NCI-H226 (cell line): ENCODE measurements at regions not wholly inside any gene's neighbourhood (a gene's known extent, or its start where the extent isn't known, plus 50 kb on each side); places are given as distances from the start of the nearest gene placed in this dataset.

Experiments used
- DNase-seq: peaks from one replicate; pipeline ENCODE4 v3.0.0-alpha.2; 2015

DNA sequence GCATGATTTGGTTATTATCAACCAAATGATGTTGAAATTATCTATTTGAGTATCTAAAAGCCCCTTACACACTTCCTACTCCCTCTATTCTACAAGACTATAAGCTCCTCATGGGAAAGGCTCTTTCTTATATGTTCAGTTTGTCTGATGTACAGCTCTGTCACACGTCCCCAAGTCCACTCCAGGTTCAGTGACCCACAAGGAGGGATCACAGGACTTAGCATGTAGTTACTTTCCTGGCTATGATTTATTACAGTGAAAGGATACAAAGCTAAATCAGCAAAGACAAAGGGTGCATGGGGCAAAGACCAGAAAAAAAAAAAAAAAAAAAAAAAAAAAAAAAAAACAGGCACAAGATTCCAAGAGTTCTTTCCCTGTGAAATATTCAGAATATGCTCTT, 125.6 kb upstream of the TMEM106B start:
- DNase-seq, result no peak

DNA sequence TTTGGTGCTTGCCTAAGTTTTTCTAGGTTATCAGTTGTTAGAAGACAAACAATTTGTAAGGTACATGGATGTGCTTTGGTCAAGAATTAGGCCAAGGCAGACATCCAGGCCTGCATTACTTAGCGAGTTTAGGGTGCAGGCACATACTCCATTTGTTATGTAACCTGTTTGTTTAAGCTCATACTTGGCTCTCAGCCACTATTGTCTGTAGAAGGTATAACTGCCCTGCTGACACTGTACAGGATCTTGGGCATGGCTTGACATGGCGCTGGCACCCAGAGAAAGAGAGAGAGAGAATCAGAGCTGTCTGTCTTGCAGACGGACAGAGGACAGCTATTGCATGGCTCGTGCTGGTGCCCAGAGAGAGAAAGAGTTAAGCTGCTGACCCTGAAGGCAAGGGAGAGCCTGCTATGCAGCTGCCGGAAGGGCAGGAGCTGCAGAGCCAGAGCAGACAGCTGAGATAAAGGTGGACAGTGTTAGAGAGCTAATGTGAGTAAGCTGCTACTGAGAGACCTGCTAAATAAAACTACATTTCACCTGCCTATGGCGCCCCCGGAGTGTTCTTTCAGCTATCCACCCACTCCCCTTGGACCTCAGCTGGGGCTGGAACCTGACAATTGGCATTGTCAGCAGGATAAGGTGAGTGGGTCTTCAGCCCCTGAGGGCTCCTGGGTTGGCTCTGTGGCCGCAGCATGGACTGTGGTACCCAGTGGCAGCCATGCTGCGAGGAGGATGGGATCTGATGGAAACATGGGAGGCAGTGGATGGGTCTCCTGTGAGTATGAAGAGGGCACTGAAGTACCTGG, 120.9 kb upstream of the TMEM106B start:
- no peak for DNase-seq

DNA sequence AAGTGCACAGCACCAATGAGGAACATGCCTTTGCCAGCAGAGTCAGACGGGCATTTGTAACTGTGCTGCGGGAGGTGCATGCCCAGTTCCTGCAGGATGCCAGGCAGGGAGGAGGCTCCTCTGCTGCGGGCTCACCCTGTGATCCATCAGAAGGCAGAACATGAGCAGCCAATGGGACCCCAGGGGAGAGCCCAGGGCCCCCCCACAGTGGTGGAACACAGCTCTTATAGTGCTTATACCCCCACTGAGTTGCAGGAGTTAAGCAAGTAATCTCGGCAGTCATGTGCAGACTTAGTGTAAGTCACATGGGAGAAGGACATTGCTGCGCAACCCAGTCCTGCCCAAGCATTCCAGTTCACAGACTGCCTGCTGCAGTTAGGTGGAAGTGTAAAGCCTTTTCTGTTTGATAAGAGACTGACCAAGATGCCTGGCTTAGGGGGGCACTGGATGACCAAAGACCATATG, 120.3 kb upstream of the TMEM106B start:
- DNase-seq, result no peak

DNA sequence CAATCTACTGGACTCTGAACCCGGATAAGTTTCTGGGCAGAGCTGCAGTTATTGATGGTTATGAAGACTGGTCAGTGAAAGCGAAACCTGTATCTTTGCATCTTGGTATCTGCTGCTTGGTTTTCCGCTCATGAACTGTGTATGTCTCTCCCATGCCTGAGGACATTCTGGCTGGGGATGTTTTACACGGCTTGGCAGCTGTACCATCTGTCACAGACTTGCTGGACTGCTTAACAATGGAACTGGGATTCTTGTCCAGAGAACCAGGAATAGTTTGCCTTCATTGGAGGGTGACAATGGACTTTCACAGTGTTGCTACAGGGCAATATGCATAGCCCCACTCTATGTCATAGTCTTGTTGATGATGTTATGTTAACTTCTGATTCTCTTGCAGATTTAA, 119.9 kb upstream of the TMEM106B start:
- no peak for DNase-seq

DNA sequence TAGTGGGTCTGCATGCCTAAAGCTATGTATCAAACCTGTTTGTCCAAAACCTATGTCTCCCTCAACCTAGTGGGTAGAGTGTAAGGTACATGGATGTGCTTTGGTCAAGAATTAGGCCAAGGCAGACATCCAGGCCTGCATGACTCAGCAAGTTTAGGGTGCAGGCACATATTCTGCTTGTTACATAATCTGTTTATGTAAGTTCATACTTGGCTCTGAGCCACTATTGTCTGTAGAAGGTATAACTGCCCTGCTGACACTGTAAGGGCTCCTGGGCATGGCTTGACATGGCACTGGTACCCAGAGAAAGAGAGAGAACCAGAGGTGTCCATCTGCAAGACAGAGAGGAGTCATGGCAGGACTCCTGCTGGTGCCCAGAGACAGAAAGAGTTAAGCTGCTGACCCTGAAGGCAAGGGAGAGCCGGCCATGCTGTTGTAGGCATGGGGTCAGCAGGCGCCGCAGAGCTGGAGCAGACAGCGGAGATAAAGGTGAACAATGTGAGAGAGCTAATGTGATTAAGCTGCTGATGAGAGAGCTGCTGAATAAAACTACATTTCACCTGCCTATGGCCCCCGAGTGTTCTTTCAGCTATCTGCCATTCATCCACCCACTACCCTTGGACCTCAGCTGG, 118.5 kb upstream of the TMEM106B start:
- DNase-seq, result peak; percentile 31

DNA sequence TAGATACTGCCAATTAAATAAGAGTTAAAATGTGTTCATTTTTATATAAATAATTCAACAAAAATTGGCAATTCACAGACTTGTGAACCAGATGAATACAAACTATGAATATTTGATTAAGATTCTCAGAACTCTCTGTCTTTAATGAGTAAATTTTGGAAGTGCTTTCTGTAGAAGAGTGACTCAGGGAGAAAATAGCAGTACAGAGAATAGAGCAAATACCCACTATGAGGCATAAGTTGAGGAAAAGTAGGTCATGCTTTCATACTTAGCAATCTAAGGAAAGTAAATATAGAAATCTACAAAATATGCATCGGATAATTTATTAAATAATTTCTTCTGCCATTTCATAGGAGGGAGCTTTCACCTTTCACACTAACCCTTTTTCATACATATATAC, 117.7 kb upstream of the TMEM106B start:
- DNase-seq, result no peak

DNA sequence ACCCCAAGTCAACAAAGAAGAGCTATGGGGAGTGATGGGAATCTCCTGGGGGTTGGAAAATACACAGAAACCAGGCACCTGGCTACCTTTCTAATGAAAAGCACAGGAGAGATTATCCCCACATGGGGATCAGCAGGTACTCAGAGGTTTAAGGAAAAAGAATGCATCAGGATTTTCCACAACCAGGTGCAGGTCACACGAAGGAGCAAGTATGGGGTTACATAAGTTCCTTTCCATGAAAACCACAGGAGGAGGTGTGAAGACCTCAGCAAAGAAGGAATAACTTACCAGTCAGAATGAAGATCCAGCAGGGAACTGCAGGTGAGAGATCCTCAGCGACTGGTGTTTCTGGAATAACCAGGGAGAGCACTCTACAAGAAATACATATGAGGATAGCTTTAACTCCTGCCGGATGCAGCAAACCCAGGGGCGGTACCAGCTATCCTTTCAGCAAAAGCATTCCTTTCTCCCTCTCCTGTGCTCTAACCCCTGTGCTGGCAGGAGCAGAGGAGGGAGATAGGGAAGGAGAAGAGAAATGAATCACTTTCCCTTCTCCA, 116.7 kb upstream of the TMEM106B start:
- DNase-seq, result peak; percentile 69

DNA sequence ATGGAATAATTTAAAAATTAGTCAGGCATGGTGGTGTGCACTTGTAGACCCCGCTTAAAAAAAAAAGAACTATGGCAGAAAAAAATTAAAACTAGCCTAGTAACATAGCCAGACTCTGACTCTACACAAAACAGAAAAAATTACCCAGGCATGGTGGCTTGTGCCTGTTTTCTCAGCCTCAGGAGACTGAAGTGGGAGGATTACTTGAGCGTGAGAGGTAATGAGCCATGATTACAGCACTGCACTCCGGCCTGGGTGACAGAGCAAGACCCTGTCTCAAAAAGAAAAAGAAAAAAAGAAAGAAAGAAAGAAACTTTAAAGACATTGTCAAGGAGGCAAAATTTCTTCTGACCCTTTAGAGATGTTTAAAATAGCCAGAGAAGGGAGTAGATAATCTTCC, 109.0 kb upstream of the TMEM106B start:
- no peak for DNase-seq

DNA sequence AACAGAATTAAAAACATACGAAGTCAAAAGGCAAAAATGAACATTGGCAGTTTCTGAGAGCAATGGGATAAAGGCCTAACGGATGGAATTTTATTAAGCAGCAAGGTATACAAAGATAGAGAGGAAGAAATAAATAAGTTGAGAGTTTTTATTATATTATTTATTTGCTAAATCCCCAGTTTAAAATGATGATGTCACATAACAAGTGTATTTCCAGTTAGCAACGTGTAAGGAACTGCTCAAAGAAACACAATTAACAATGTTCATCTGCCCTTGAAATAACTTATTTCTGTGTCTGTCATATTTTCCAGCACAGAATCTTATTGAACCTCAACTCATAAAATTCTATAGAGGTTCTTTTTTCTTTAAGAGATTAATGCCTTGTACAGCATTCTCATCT, 108.6 kb upstream of the TMEM106B start:
- no peak for DNase-seq

DNA sequence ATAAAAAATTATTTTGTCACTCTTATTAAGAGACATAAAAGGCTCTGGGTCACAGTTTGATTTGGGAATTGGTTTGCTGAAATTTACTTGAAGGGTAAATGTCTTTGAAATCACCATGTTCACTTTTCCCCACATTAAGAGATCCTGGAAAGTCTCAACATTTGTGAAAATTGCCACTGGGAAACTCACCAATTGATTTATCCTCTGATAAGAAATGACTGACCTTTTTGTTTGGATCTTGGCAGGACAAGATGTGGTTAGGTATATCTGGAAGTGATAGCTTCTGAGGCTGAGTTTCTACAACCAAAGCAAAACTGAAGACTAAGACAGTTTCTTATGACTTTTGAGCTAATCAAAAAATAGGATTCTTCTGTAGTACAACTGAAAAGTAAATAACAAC, 107.1 kb upstream of the TMEM106B start:
- no peak for DNase-seq

DNA sequence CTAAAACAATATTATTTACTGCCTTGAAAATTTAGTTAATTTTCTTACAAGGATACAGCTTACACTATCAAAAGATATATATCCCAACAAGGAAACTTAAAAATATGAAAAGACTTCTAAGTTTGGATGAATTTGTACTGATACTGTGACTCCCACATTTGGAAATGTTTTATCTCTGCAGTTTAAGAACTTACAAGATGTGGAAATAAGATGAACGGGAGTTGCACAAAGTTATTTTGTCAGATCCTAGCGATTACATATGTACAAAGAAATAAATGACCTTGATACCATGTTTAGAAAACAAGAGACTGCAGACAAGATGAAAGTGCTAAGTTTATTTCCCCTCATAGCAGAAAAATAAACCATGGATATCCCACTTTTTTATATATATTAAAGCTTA, 103.7 kb upstream of the TMEM106B start:
- DNase-seq, result no peak

DNA sequence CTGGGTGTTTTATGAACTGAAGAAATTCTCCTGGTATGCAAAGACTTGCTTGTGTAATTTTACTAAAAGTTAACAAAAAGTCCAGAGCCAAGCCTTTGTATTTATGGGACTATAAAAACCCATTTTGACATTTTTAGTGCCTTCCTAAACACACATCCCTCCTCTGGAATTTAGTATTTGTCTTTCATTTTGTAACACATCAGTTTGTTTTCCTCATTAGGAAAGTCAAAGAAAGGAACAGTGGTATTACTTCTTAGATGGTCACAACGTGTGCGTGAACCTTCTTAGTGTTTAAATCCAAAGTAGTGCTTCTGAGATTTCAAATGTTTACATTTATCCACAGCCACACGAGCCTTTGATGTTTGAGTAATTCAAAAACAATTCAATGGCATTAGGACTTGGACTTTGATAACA, 103.2 kb upstream of the TMEM106B start:
- DNase-seq, result no peak

DNA sequence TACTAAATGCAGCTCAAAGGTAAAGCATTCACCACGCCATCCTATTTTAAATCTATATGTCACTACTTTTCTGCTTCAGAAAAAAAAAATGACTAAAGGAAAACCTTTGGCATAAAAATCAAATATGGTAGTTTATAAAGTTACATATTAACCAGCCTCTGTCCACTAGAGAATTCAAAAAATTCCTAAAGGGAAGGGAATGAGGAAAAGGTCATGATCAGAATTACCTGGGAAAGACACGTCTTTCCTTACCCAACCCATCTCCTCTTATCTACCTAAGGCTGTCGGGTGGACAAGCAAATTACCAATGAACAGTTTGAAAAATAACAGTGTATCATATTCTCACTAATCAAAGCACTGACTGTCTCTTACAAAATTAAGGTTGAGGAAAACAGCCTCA, 100.7 kb upstream of the TMEM106B start:
- no peak for DNase-seq

DNA sequence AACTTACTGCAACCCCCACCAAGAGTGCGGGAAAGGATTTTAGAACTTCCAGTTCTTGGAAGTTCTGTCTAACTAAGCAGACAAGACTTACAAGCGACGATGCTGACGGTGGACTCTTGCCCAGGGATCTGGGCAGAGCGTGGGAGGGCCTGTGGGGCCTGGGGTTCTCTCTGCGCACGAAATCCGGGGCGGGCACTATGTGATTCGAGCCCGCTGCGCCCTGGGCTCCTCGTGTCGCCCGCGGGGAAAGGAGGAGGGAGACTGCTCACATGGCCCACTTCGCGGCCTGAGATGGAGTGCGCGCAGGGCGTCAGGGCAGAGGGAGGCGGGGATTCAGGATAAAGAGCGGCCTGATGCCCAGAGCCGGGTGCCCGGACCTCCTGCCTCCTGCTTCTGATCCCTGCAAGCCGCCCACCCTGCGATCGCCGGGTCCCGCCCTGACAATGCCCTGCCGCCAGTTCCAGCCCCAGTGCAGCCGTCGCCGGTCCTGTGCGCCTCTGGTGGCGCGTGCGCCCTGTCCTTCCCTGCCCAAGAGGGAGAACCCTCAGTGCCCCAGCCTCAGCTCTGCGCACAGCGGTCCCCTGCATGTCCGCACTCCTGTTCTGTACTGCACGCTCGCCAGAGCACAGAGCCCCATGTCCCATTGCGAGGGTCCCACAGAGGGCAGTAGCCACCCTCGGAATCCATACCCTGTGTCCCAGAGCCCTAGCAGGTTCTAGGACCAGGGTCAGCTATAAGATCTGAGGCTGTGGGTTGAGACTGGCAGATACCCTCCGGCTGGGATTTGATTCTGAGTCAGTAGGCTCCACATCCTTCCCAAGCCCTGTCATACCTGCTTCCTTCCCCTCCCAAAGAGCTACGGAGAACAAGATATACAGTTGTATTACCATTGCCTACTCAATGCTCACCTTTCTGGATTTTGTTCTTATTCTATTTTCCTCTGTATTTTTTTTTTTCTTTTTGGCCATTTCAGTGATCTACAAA, 99.4 kb upstream of the TMEM106B start:
- DNase-seq, result no peak

DNA sequence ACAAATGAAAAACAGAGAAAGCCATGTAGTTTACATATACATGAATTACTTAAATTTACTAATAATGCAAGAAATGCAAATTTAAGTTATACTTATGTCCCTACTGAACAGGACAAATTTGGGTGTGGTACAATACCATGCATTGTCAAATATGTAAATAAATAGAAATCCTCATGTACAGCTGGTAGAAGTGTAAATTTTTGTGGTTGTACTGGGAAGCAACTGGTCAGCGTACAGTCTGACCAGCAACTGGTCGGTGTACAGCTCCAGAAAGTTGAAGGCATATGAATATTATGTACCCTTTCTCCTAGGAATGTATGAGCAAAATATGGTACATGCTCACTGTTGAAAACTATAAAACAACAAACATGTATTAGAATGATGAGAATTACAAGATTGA, 93.9 kb upstream of the TMEM106B start:
- DNase-seq, result no peak

DNA sequence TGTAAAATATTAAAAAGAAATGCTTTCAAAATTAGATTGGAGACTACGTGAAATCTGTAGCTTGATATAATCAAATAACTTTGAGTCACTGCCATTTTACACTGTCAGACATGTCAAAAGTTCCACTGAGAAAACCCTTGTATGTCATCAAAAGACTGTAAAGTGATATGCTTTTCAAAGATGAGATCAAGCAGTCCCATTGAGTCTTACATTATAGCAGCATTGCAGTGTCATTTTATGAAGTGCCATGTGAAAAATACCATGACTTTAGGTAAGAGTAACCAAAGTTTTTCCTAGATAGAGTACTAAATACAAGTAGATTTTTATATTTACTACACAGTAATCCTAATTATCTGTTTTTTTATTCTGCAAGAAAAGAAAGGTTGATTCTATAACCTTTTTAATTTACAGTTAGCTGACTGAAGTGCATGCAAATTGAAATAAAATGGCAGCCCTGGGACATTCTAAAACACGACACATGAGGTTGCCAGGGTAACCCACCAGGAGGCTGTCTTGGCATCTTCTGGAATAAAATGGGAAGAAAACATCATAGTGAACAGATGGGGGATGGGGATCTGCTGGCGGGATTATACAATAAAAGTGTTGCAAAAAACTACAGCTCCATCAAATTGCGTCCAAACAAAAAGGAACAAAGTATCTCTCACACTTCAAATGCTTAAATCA, 91.3 kb upstream of the TMEM106B start:
- no peak for DNase-seq

DNA sequence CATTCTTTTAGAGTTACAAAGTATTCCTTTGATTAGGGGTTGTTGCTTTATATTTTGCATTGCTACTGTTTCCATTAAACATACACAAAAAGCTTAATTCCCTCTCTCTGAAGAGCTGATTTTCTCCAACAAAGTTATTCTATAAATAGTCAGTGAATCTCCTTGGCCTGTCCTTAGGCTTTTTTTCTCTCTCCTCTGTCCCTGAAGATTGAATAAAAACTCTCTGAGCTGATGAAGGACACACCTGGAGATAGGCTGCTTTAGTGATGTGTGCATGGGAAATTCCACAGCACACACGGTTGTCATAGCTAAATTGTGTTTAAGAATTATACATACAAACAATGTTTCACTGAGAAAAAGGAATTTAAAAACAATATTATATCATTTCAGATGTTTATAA, 90.5 kb upstream of the TMEM106B start:
- DNase-seq, result no peak

DNA sequence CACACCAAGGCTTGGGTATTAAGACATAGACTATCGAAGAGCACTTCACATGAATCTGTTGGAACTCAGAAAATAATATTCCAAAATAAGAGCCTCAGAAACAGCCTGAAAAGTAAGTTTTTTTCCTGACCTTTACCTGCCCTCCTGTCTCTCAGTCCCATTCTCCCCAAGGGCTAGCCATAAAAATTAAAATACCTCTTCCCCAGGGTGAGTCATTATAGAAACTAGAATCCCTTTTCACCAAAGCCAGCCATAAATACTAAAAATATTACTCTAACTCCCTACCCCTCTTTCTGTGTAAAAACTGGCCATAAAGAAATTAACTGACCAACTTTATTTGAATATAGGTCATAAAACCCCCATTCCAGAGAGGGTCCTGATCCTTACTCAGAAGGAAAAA, 87.9 kb upstream of the TMEM106B start:
- DNase-seq, result no peak

DNA sequence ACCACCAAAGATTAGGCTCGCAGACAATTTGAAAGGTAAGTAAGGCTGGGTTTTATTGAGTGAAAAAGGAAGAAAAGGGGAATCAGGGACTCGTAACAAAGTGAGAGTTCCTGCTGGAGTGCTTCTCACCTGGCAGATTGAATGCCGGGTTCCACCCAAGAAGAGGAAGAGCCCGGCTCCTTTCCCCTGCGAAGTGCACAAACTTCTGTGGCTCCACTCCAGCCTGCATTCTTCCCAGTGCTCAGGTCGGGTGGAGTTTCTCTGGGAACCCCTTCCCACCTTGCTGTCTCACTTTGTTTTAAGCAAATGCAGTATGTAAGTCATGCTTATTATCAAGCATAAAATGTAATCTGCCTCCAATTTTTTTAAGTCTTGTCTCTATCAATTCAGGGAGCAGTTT, 87.1 kb upstream of the TMEM106B start:
- DNase-seq, result no peak

DNA sequence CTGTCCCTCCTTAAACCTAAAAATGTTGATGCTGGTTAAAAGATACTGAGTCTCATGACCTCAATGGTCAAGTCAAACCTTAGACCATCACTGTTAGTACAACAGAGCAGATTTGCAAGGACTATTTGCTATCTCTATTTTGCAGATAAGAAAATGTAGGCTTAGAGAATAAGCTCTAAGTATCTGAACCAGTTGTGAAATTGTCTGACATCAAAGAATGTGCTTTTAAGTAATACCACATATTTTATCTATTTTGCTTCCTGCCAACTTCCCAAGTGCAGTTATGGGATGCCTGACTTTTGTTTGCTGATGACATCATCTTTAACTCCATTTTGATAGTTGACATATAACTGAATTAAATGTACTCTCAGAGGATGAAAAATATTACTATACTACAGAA, 83.6 kb upstream of the TMEM106B start:
- DNase-seq, result peak; percentile 98

DNA sequence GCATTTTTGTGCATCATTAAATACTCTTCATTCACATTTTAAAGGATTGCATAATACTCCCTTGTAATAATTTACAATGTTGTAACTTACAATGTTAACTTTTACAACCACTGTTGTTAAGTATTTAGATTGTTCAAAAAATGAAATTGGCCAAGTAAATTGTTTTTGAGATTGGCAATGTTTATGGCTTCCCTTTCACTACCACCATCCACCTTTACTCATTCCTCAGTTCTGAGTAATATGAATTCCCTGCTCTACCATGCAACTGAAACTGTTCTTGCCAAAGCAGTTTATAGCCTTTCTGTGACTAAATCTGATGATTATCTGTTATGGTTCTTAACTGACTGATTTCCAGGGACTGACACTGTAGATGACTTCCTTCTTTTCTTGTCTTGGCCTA, 80.5 kb upstream of the TMEM106B start:
- DNase-seq, result peak; percentile 81

DNA sequence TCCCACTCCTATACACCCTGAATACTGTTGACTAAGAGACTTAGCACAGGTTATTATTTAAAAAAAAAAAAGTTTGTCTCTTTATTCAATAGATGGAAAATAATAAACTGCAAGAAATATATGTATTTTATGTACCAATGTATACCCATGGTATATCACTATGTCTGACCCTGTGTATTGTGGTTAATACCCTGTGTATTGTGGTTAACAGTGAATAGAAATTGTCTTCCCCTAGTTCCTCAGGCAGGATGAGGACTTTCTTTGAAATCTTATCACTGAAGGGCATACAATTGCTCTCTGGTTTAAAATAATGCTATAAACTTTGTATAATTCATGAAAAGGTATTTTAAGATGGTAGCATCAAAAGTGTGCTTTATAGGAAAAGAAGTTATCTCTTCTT, 80.0 kb upstream of the TMEM106B start:
- no peak for DNase-seq

DNA sequence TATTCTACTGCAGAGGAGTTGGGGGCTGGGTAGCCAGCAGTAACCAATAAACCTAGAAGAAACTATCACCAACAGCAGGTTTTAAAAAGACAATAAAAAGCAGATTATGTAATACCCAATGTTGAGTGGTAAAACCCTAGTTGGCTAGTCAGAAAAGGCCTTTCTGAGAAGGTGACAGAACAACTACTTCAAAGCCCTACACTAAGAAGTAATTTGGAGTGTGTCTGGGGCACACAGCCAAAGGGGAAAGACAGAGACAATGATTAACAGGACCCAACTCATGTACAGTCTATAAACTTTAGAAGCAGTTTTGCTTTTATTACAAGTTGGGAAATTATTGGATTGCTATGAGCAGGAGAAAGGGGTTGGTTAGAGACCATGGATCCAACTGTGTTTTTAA, 77.2 kb upstream of the TMEM106B start:
- no peak for DNase-seq
